OCI-LY7 (cell line): ENCODE measurements at regions not wholly inside any gene's neighbourhood (a gene's known extent, or its start where the extent isn't known, plus 50 kb on each side); places are given as distances from the start of the nearest gene placed in this dataset.

Experiments used
- EZH2phosphoT487 ChIP-seq: fragments of 200-600 bp; sonication (generic); IDR thresholded peaks from 2 replicates; pipeline ENCODE4 v1.6.1; 2018; ENCODE audit warnings: low read depth, borderline replicate concordance, mild to moderate bottlenecking, mixed run types, antibody characterized with exemption, low read length, moderate library complexity, mixed read lengths
- TF ChIP-seq, protein P1 (sequence below): fragments of 200-600 bp; sonication (generic); conservative IDR thresholded peaks from 2 replicates; pipeline ENCODE4 v1.5.1; 2014; ENCODE audit warnings: mild to moderate bottlenecking, antibody characterized with exemption, low read length, moderate library complexity, mixed read lengths

DNA sequence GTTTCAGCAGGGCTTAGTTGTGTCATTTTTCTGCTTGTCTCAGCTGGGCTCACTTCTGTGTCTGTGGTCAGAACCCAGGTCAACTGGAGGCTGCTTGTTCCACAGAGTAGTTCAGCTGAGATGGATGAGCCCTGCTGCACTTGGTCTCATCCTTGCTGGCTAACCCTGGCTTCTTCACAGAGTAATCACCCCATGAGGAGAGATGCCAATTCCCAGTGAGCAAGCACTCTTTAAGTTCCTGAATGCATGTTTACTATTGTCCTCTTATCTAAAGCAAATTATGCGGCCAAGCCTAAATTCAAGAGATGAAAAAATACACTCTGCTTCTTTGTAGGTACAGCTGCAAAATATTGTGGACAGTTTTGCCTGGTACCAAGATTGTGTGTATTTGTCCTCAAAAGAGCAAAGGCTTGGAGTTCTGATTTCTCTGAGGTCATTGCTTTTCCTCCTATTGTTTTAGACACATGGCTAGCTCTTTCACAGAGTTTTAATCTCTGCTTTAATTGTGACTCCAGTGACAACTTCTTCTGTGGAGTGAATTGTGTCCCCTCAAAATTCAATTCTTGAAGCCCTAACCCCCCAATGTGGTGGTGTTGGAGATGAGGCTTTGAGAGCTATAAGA lies 236.6 kb upstream of the ANKRD50 start:
- TF ChIP-seq, protein P1, sequence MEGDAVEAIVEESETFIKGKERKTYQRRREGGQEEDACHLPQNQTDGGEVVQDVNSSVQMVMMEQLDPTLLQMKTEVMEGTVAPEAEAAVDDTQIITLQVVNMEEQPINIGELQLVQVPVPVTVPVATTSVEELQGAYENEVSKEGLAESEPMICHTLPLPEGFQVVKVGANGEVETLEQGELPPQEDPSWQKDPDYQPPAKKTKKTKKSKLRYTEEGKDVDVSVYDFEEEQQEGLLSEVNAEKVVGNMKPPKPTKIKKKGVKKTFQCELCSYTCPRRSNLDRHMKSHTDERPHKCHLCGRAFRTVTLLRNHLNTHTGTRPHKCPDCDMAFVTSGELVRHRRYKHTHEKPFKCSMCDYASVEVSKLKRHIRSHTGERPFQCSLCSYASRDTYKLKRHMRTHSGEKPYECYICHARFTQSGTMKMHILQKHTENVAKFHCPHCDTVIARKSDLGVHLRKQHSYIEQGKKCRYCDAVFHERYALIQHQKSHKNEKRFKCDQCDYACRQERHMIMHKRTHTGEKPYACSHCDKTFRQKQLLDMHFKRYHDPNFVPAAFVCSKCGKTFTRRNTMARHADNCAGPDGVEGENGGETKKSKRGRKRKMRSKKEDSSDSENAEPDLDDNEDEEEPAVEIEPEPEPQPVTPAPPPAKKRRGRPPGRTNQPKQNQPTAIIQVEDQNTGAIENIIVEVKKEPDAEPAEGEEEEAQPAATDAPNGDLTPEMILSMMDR, result no peak
- no peak for TF ChIP-seq EZH2phosphoT487
